Panc1 (cell line): ENCODE measurements at regions not wholly inside any gene's neighbourhood (a gene's known extent, or its start where the extent isn't known, plus 50 kb on each side); places are given as distances from the start of the nearest gene placed in this dataset.

Experiments
- ATAC-seq: fragments of 200-7000 bp; cut with Tn5 transposase; 2 replicates; pipeline ENCODE4 v1.9.1; 2020; ENCODE audit warnings: mild to moderate bottlenecking, moderate library complexity
- BruUV-seq: library from RNA; stranded (reverse); fragments of 400-500 nt; replicated peaks from 2 replicates; lab custom pipeline; 2021; lab: Mats Ljungman, UMichigan
- CTCF ChIA-PET: fragments of 300-600 bp; sonication (Branson Sonifier 250); formaldehyde crosslinking; loops from one replicate; lab custom pipeline; 2022; ENCODE audit warnings: antibody characterized with exemption; lab: Charles Lee
- POLR2A ChIA-PET: fragments of 300-600 bp; sonication (Branson Sonifier 250); formaldehyde crosslinking; loops from one replicate; lab custom pipeline; 2022; ENCODE audit warnings: antibody characterized with exemption; lab: Charles Lee
- DNase-seq: peaks from one replicate; pipeline ENCODE4 v3.0.0-alpha.2; 2010; ENCODE audit warnings: low read depth, low spot score
- H3K27ac ChIP-seq: 2 replicates; pipeline ENCODE4 v1.5.1; 2011; ENCODE audit warnings: mild to moderate bottlenecking, low read length, inconsistent platforms
- H3K27me3 ChIP-seq: fragments of 200-500 bp; sonication (Bioruptor generic); 2 replicates; pipeline ENCODE4 v1.6.0; 2014; ENCODE audit warnings: low read length, inconsistent platforms; ENCODE audit not compliant: control insufficient read depth, insufficient read depth
- H3K36me3 ChIP-seq: fragments of 200-500 bp; sonication (Bioruptor generic); 2 replicates; pipeline ENCODE4 v1.5.1; 2014; ENCODE audit warnings: inconsistent platforms, mild to moderate bottlenecking, low read length, moderate library complexity; ENCODE audit not compliant: control insufficient read depth, insufficient read depth
- H3K4me1 ChIP-seq: 2 replicates; pipeline ENCODE4 v1.5.1; 2011; ENCODE audit warnings: inconsistent platforms, mild to moderate bottlenecking, low read length, moderate library complexity; ENCODE audit not compliant: control insufficient read depth, insufficient read depth
- H3K4me3 ChIP-seq, 2 experiments: 2 replicates each; pipeline ENCODE4 v1.5.1; 2011 to 2012; ENCODE audit warnings: low read depth in 2 of 2, low read length in 2 of 2, mild to moderate bottlenecking in 2 of 2, inconsistent platforms in 1 of 2, moderate library complexity in 1 of 2
- H3K9me3 ChIP-seq: fragments of 200-500 bp; sonication (Bioruptor generic); 2 replicates; pipeline ENCODE4 v1.5.1; 2014; ENCODE audit warnings: low read depth, mild to moderate bottlenecking, inconsistent platforms, low read length, moderate library complexity; ENCODE audit not compliant: control insufficient read depth, insufficient read depth
- CTCF ChIP-seq: fragments of 450-650 bp; IDR thresholded peaks from 2 replicates; pipeline ENCODE4 v1.5.1; 2017; ENCODE audit warnings: mild to moderate bottlenecking
- POLR2AphosphoS5 ChIP-seq: IDR thresholded peaks from 2 replicates; pipeline ENCODE4 v1.6.1; 2012; ENCODE audit warnings: mild to moderate bottlenecking, low read depth, low read length, moderate library complexity
- REST ChIP-seq, 2 experiments: IDR thresholded peaks; 2 replicates each; pipeline ENCODE4 v1.6.1; 2011 to 2012; ENCODE audit warnings: low read depth in 2 of 2, control low read depth in 1 of 2, low read length in 1 of 2, mild to moderate bottlenecking in 1 of 2, moderate library complexity in 1 of 2; ENCODE audit not compliant: insufficient read depth in 1 of 2
- SIN3A ChIP-seq: IDR thresholded peaks from 2 replicates; pipeline ENCODE4 v1.6.1; 2012; ENCODE audit warnings: low read depth, mild to moderate bottlenecking, low read length, moderate library complexity, borderline replicate concordance; ENCODE audit not compliant: insufficient read depth
- TCF7L2 ChIP-seq: IDR thresholded peaks from 2 replicates; pipeline ENCODE4 v1.6.1; 2011; ENCODE audit warnings: mild to moderate bottlenecking, low read depth, low read length, inconsistent platforms
- in situ Hi-C: cut with HindIII; loops from 2 replicates; pipeline ENCODE4 v1.10.0; 2016; ENCODE audit warnings: low sequenced_read_pairs, low pct_unique_long_range_greater_than_20kb
- intact Hi-C: fragments of 100-400 bp; cut with micrococcal nuclease; formaldehyde crosslinking; loops from one replicate; pipeline ENCODE4 v1.10.0; 2022; ENCODE audit not compliant: unreplicated experiment

- no peak overlapping the region for H3K27ac ChIP-seq
- H3K27me3 ChIP-seq, result no peaks in the 10 kb centered on the region; the same call in 1 of the 2 replicates
- TF ChIP-seq CTCF, result no peak
- TF ChIP-seq TCF7L2, result no peak
- no peak for TF ChIP-seq POLR2AphosphoS5
- no peak for TF ChIP-seq SIN3A
- TF ChIP-seq REST (IDR thresholded peaks at IDR 0.05; ENCODE audit: insufficient read depth in 1 of 2, low read depth in 2 of 2, low read length in 1 of 2), result no peak
- no peaks in the 10 kb centered on the region for H3K36me3 ChIP-seq
- no peak overlapping the region for H3K4me3 ChIP-seq
- no peaks in the 10 kb centered on the region for H3K9me3 ChIP-seq
- DNase-seq, result no peak
- intact Hi-C loops (no loop called here), in situ Hi-C loops (no loop called here)
- ATAC-seq, result no peak
- H3K4me1 ChIP-seq, result no peaks in the 10 kb centered on the region
- CTCF ChIA-PET, result no interaction called here
- BruUV-seq, result no TSS peak
- POLR2A ChIA-PET, result no interaction called here
These were observed 131.7 kb downstream of the SLC4A3 start for GRCh38 chr2:219758907-219759680.

GRCh38 chr2:219759801-219760200 lies 132.4 kb downstream of the SLC4A3 start:
- in situ Hi-C loops (no loop called here), intact Hi-C loops (no loop called here)
- no peaks in the 10 kb centered on the region for H3K36me3 ChIP-seq
- ATAC-seq (no peak), DNase-seq (no peak)
- no peaks in the 10 kb centered on the region for H3K9me3 ChIP-seq
- H3K27me3 ChIP-seq, result no peaks in the 10 kb centered on the region; the same call in 1 of the 2 replicates
- H3K4me1 ChIP-seq, result no peaks in the 10 kb centered on the region
- POLR2A ChIA-PET, result no interaction called here
- no TSS peak for BruUV-seq
- CTCF ChIA-PET, result no interaction called here
- TF ChIP-seq CTCF, result no peak
- no peak for TF ChIP-seq POLR2AphosphoS5
- TF ChIP-seq REST (IDR thresholded peaks at IDR 0.05; ENCODE audit: insufficient read depth in 1 of 2, low read depth in 2 of 2, low read length in 1 of 2), result no peak
- TF ChIP-seq TCF7L2, result no peak
- TF ChIP-seq SIN3A, result no peak
- H3K4me3 ChIP-seq, result no peak overlapping the region
- H3K27ac ChIP-seq, result no peak overlapping the region
